GM19240 (cell line): ENCODE measurements at regions not wholly inside any gene's neighbourhood (a gene's known extent, or its start where the extent isn't known, plus 50 kb on each side); places are given as distances from the start of the nearest gene placed in this dataset.

Experiments used
- DNase-seq: peaks from one replicate; pipeline ENCODE4 v3.0.0; 2011; ENCODE audit warnings: low spot score; ENCODE audit not compliant: insufficient read length

DNA sequence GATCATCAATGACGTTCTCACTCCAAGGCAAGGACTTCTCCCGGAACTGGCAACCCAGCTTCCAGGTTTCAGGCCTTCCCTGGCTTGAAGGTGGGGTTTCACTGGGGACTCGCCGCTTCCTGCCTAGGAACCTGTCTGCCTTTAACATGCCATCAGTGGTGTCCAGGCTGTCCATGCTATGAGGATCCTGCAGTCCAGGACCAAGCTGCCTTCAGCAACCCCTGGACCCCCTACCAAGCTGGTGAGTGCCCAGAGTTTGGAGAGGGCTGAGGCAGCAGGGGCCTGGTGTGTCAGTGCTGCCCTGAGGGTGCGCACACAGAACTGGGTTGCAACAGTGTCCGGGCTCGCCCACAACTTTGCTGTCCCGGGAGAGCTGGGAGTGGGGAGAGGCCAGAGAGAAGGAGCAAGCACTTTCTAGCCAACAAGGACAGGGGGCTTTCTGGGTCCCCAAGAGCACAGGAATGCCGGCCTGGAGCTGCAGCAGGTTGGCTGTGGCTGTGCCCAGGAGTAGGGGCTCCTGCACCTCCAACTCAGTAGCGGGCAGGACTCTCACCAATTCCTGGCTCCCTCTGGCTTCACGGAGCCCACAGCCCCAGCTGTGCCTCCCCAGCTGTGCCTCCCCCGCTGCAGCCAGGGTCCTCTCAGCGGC lies 1563.2 kb upstream of the MIR17HG start:
- DNase-seq = no peak

DNA sequence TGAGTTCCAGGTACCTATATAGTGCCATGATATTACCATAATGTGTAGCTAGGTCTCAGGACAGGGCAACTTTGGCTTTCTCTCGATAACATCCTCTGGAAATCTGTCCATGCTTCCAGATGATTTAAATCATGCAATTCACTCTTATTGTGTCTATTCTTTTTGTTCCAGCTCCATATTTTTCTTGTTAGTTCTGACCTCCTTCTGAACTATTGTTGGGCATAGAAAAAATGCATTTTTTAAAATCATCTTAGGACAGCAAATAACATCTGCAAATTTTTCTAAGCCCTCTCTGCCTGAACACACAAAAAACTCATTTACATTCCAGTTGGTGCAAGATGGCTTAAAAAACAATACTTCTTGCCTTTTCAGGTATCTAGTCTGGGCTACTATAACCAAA lies 1561.0 kb upstream of the MIR17HG start:
- no peak for DNase-seq

DNA sequence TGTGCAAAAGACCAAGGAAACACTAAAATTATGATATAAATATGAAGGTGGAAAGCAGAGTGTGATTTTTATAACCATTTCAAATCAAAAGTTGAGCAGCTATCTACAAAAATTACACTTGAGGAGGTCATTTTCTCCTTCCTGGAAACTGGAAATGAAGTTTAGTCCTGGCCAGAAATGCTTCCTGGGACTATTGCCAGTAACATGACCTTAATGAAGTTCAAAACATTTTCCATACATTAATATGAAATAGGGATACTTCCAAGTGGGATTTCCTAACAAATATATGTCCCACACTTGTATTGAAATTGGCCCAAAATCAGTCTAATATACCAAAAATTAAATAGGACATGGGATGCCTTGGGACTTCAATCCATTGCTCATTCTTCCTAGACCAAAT lies 1556.8 kb upstream of the MIR17HG start:
- no peak for DNase-seq

DNA sequence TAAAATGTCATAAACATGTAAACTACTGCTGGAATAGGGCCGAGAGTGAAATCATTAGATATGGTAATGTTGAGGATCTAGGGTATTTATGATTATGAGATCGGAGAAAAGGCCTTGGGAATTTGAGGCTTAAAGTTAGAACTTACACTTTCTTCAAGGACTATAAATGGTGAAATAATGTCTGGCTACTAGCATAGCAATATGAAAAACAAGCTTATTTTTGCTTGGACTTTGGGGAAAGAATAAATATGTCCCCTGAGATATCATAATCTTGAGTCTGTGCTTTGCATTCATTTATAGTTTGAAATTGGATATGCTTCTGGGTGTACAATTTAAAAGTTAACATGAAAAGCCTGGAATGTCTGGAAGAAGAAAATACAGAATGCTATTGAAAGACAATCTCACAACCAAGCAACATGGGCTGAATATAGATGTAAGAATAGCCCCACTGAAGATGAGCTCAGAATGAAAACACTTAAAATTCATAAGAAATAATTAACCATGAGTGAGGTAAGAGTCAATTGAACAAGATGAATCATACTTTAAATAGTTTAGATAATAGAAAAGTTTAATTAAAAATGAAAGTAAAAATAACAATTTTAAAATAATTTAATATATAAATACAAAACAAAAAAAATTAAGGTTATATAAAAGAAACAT lies 1555.4 kb upstream of the MIR17HG start:
- DNase-seq = no peak

DNA sequence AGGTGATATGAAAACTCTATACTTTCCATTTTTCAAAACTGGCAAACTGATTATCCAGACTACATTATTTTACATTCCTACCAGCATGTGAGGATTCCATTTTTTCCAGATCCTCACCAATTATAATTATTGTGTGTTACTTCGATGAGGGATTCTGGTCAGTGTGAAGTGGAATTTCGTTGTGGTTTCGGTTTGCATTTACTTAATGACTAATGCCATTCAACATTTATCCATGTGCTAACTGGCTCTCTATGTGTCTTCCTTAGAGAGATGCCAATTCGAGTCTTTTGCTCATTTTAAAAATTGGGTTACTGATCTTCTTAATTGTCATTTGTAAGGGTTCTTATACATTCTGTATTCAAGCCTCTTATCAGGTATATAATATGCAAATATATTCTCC lies 1551.3 kb upstream of the MIR17HG start:
- DNase-seq = no peak

DNA sequence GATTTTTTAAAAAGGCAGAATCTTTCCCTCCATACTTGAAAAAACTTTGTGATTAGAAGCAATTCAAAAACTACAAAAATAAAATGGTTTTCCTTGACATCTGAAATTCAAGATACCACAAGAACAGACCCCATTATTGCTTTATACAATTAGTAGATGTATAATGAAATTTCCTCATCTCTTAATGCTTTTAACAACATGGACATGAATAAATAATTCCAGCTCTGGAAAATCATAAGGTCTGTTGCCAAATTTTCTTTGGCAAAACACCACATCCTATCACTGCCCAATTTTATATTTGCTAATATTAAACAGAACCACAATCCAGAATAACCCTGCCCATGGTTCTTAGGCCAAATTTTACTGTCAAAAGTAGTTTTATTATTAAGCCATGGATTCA lies 1543.6 kb upstream of the MIR17HG start:
- no peak for DNase-seq

DNA sequence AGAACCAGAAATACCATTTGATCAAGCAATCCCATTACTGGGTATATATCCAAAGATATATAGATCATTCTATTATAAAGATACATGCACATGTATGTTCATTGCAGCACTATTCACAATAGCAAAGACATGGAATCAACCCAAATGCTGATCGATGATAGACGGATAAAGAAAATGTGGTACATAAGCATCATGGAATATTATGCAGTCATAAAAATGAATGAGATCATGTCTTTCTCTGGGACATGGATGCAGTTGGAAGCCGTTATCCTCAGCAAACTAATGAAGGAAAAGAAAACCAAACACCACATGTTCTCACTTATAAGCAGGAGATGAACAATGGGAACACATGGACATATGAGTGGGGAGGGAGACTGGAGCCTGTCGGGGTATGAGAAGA lies 1540.9 kb upstream of the MIR17HG start:
- no peak for DNase-seq

DNA sequence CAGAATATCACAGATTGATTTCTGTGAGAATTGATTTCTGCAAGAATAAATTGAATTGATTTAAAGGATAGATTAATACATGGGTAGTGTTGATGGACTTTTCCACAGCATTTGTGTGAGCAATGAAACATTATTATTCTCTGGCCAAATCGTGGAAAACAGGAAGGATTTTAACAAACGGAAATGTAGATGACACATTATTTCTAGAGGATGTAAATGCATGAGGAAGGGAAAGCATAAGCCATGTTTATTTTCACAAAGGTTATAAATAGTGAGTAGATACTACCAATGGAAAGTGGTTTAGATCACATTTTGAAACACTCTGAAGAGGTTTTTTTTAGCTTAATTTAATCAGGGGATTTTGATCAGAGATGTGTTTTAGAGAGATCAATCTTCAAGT lies 1534.6 kb upstream of the MIR17HG start:
- no peak for DNase-seq

DNA sequence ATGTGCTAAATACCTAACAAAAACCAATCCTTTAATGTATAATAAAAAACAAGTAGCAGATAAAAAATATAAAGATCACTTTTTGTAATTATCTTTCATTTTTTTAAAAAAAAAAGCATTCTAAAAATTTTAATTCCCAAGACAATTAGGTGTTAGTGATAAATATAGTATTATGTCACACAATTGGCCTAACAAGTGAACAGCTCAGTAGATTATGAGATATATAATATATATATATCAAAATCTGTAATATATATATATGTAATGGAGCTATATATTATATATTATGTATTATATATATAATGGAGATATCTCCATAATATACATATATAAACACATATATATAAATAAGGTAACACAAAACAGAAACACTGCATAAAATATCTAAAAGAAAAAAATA lies 1531.1 kb upstream of the MIR17HG start:
- no peak for DNase-seq

DNA sequence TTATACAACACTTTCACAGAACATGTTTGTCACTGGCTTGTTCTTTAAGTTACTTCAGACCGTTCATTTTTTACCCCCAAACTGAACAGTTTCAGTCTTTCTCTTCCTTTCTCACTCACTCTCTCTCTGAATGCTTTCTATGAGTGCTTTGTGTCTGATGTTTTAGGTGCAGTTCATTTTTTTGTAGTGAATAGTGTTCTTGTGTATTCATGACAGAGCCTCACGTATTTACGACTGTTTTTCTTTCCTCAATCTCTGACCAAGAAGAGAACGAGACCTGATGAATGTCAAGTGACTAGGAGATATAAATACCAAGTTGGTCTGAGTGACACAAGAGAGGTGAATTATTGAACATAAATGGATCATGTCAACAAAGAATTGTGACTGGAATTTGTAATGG lies 1525.0 kb upstream of the MIR17HG start:
- no peak for DNase-seq

DNA sequence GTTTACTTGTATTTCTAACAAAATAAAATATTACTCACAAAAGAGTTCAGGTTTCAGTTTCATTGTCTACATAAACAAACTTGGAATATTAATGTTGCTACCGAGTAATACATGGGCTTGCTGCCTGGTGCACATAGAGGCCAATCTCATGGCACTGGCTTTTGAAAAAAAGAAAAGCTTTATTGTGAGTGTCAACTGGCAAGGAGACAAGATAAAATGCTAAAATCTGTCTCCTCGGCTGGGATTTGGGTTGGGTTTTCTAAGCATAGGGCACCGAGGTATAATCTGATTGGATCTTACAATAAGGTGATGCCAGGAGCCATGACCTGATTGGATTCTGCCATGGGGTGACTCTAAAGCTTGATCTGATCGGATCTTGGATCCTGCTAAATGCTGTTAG lies 1519.9 kb upstream of the MIR17HG start:
- DNase-seq = no peak

DNA sequence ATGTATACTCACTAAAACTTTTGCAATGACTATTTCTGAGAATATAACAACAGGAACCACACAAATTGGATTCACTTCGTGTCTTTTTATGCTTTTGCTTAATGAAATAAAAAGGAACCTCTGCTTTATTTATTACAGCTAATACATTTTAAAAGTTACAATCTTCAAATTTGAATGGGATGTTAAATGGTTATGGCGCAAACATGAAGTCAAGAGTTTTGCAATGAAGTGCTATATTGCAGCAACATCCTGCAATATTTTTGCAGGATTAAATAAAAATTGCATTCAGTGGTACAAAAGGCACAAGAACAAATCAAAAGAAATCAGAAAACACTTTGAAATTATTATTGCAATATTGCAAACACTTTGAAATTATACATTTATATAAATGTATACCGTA lies 1519.0 kb upstream of the MIR17HG start:
- no peak for DNase-seq

DNA sequence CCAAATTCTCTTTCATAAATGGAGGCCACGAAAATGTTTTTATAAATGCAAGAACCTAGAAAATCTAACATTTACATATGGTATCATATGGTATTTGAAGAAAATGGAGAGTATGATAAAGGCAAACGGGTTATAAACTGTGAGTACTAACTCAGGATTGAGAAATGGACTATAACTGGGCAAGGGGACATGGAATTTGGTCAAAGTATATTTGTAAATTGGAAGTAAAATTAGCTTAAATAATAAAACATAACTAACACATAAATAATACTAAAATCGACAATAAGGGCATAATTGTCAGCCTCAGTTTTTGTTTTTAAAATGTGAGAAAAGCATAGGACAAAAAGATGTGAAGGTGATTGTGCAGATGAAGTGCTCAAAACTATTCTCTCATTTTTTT lies 1516.3 kb upstream of the MIR17HG start:
- DNase-seq = no peak

DNA sequence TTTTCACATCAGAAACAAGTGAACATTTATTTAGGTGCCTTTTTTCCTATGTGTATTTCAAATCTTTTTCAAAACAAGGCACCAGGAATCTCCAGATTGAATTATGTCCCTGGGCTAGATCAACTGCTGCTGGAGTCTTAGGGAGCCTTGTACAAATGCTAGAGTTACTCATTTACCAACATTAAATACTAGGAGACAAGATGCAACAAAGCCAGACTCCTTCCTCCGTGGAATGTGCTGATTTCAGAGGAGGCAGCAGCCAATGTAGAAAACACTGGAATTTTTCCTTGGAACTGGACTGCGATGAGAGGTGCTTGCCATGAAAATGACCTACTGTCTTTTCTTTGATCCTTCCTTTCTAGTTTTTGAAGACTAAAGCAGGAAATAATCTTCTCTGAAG lies 1514.7 kb upstream of the MIR17HG start:
- DNase-seq = no peak

DNA sequence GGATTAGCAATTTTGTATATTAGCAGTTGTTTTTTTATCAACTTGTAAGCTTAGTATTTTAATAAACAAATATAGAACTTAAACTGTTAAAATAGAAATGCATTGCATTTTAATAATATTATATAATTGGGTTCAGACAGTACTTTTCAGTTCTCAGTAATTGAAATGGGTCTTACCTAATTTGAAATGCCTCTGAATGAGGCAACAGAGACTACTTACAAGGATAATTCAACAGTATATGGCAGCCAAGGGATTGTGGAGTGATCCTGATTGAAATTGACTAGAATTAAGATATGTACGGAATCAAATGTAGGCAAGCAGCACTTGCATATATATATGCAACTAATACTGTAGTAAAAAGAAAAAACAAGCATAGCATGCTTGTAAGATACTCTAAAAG lies 1503.9 kb upstream of the MIR17HG start:
- DNase-seq = no peak

DNA sequence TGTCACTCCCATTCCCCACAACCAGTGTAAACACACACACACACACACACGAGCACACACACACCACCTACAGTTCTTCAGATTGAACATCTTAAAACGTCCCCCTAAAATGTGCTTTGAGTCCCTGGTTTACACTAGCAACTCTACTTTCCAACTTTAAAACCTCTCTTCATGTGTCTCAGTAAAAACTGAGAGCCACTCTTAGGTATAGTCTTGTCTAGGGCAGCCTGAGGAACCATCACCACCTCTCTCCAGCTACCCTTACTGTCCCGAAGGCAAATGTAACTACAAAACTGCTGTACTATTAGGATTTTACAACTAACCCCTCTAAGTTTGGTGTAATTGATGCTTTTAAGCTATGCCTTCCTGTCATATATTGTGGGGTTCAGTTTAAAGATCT lies 1501.6 kb upstream of the MIR17HG start:
- DNase-seq = no peak

DNA sequence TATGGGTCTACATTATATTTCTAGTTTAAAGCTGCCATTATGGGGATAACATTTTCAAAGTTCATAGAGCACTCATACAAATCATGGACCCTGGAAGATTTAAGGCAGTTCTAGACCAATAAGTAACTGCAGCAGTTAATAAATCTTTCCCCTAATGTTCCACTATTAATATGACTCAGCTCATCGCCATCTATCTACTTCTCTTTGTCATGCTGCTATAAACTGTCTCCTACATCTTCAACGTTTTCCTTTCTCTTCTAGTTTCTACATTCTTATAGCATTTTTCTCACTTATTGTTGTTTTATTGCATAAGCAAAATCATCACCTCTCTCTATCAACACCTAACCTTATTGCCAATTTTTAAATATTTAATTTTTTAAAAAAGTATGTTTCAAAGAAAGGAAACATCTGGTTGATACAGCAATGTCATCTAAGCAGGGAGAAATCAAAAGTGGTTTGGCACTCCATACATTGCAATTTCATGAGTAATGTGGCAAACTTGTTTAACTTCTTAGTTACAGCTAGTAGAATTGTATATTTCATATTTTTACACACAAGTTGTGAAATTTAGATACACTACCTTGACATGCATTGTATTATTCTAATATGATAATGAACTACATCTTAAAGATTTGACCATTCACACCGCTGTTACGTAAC lies 1500.4 kb upstream of the MIR17HG start:
- no peak for DNase-seq

DNA sequence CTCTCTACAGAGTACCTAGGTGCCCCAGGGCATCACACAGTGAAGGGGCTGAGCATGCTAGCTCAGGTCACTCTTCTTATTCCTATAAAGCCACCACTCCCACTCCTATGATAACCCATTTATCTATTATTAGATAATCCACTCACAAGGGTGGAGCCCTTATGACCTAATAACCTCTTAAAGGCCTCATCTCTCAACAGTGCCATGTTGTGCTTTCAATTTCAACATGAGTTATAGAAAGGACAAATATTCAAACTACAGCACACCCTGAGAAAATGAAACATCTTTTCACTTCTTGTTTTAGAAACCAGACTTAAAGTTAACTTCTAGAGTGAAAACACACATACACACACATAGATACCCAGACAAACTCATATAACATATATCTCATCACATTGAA lies 1494.9 kb upstream of the MIR17HG start:
- DNase-seq = no peak

DNA sequence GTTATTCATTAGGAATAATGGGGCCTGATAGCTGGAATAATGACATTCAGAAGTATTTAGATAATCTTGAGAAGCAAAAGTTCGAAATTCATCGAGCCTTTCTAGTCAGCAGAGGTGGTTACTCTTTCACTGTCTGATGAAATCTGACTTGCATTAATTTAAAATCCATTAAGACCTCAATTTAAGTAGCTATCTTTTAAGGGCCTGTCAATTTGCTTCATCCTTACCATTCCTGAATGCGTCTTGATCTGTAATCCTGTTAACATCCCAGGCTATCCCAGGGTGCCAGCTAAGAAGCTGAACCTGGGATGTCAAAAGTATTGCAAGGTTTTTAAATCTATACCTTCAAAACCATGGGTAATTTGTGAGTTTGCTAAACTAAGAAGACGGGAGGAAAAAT lies 1491.0 kb upstream of the MIR17HG start:
- no peak for DNase-seq

DNA sequence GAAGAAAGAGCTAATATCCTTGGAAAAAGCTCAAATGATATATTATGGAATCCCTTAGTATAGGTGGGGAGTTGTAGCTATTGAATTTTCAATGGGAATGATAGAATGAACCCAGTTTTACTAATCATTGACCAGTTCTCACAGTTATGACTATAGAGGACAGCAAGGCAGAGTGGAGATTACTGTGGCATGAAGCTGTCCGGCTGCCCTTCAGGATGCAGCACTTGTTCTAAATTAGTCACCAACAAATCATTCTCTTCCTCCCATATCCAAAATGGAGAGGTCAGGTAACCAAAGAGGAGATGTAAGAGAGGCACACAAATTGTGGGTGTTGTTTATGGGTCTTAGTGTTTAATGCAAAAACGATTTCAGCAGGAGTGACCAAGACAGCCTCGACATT lies 1490.0 kb upstream of the MIR17HG start:
- DNase-seq = no peak

DNA sequence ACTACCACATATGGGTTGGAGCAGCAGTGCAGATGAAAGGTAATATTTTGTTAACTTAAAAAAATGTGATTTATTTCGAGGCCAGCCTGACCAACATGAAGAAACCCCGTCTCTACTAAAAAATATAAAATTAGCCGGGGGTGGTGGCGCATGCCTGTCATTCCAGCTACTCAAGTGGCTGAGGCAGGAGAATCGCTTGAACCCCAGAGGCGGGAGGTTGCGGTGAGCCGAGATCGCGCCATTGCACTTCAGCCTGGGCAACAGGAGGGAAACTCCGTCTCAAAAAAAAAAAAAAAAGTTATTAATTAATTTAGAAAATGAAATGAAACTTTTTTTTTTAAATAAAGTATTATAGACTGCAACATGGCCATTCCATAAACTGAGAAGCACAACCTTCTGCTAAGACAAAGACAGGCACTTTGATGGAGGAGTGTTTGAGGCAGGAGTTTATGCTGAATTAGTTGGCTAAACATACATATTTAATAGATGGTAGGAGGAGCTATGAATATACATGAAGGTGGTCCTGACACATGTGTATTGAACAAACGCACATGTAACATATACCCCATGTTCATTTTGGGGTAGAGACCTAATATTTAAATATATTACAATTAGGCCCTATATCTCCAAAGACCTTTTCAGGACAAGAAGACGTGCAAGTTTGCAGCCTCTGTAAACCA lies 1485.3 kb upstream of the MIR17HG start:
- DNase-seq = no peak

DNA sequence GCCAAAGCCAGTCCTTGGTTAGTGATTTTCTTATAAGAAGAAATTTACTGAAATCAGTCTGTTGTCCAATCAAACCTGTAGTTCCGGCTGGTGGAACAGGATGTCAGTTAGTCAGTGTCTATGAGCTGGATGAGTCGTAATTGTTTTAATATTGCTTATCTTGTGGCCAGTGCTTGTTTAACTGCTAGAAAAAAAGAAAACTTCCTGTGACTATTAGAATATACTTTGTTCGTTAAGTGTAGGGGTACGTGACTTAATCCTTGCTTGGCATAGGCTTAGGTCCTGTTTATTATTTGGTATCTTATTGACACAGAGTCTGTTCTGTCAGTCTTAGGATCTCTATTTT lies 1484.8 kb upstream of the MIR17HG start:
- no peak for DNase-seq
